Stimulated activated effector memory CD8-positive, alpha-beta T cell treated with anti-CD3 and anti-CD28 coated beads, Interleukin-12 subunit alpha, Interleukin-12 subunit beta, amount 100 ng/mL, for 72 hours (primary cell): ENCODE measurements at regions not wholly inside any gene's neighbourhood (a gene's known extent, or its start where the extent isn't known, plus 50 kb on each side); places are given as distances from the start of the nearest gene placed in this dataset.
"Not testable (repeated sequence)": the region's sequence is repeated elsewhere in the genome, so short reads cannot be mapped to it uniquely, and the experiment has no call there.

Source experiments
- ATAC-seq: fragments of 150-1000 bp; cut with Tn5 transposase; 2 replicates; pipeline ENCODE4 v1.10.0; 2021
- DNase-seq, 2 donors: peaks; one replicate each; pipeline ENCODE4 v3.0.0; 2021 to 2022; ENCODE audit warnings: low spot score in 2 of 2
- H3K27ac Mint-ChIP-seq: one replicate; pipeline ENCODE4 v1.8.0; 2022; ENCODE audit warnings: mild to moderate bottlenecking, mixed read lengths
- H3K36me3 Mint-ChIP-seq: one replicate; pipeline ENCODE4 v1.8.0; 2022; ENCODE audit warnings: mild to moderate bottlenecking, mixed read lengths
- H3K4me1 Mint-ChIP-seq: one replicate; pipeline ENCODE4 v1.8.0; 2022; ENCODE audit warnings: mixed read lengths
- H3K4me3 Mint-ChIP-seq: one replicate; pipeline ENCODE4 v1.8.0; 2022; ENCODE audit warnings: mild to moderate bottlenecking, mixed read lengths
- H3K9me3 Mint-ChIP-seq: one replicate; pipeline ENCODE4 v1.8.0; 2022; ENCODE audit warnings: mixed read lengths

DNA sequence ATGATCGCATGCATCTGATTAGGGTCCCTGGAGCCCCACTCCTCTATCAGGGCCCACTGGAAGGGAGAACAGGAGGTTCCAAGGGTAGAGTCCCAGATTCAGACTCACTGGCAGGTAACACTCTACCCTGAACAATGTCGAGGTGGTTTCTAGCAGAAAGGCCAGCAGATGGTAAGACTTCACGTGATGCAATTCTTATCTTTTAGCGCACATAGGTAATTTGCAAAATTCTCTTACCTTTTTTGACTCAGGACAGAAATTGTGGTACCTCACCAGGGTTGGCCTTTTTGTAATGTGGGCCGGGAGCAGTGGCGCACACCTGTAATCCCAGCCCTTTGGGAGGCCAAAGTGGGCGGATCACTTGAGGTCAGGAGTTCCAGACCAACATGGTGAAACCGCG is 228.1 kb upstream of the JARID2 start:
- Mint-ChIP-seq H3K27ac (no peak overlapping the region), H3K4me3 (peak overlapping the region; percentile 46)

DNA sequence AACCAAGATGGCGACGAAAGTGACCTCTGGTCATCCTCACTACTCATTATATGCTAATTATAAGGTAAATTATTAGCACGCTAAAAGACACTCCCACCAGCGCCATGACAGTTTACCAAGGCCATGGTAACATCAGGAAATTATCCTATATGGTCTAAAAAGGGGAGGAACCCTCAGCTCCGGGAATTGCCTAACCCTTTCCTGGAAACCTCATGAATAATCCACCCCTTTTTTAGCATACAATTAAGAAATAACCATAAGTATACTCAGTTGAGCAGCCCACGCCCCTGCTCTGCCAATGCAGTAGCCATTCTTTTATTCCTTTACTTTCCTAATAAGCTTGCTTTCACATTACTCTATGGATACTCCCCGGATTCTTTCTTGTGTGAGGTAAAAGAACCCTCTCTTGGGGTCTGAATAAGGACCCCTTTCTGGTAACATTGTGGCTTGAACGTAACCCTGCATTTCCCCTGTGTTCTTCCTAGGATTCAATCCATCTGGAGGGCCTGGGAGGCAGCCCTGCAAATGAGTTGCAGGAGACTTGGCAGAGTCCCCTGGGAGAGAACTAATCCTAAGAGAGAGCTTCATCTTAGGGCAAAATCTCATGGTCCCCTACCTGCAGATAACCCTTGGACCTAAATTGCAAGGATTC is 225.6 kb upstream of the JARID2 start:
- no peaks in the 10 kb centered on the region for H3K9me3 Mint-ChIP-seq
- H3K27ac Mint-ChIP-seq = no peak overlapping the region
- H3K36me3 Mint-ChIP-seq = peaks cover 11% of the 10 kb centered on the region
- H3K4me1 Mint-ChIP-seq = peaks cover 45% of the 10 kb centered on the region
- no peak for ATAC-seq
- H3K4me3 Mint-ChIP-seq = peak overlapping the region; percentile 70
- DNase-seq = no peak

More for the DNA sequence above, 228.1 kb upstream of the JARID2 start:
- Mint-ChIP-seq H3K36me3 (peaks cover under 1% of the 10 kb centered on the region), H3K9me3 (no peaks in the 10 kb centered on the region), H3K4me1 (peaks cover 35% of the 10 kb centered on the region)
- no peak for ATAC-seq
- no peak for DNase-seq

DNA sequence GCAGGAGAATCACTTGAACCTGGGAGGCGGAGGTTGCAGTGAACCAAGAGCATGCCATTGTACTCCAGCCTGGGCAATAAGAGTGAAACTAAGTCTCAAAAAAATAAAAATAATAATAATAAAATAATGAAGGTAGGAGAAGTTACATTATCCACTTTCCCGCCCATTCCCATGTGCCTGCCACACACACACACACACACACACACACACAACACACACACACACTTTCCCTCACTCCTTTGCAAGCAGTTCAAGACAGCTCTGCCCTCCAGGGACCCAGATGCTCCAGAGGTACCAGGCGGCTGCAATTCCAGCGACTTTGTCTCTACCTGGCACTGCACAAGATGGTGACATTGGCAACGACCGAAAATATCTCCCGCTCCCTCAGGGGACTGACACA is 224.8 kb upstream of the JARID2 start:
- Mint-ChIP-seq H3K36me3 (peaks cover 11% of the 10 kb centered on the region), H3K4me1 (peaks cover 52% of the 10 kb centered on the region), H3K27ac (peak overlapping the region; percentile 95), H3K4me3 (peak overlapping the region; percentile 70), H3K9me3 (no peaks in the 10 kb centered on the region)
- DNase-seq (no peak), ATAC-seq (no peak)

DNA sequence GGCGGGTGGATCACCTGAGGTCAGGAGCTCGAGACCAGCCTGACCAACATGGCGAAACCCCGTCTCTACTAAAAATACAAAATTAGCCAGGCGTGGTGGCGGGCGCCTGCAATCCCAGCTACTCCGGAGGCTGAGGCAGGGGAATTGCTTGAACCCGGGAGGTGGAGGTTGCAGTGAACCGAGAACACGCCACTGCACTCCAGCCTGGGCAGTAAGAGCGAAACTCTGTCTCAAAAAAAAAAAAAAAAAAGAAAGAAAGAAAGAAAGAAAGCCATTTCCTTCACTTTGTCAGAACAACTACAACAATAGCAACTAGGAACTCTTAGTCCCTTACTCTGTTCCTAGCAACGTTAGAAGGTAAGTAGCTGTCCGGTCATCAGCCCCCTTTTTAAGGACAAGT is 222.9 kb upstream of the JARID2 start:
- H3K4me1 Mint-ChIP-seq = peaks cover 46% of the 10 kb centered on the region
- ATAC-seq (peak; percentile 57), DNase-seq (peak; percentile 9 to 78)
- peaks cover 11% of the 10 kb centered on the region for H3K36me3 Mint-ChIP-seq
- H3K4me3 Mint-ChIP-seq = peak overlapping the region; percentile 70
- H3K27ac Mint-ChIP-seq = peak overlapping the region; percentile 95
- H3K9me3 Mint-ChIP-seq = not testable (repeated sequence)

DNA sequence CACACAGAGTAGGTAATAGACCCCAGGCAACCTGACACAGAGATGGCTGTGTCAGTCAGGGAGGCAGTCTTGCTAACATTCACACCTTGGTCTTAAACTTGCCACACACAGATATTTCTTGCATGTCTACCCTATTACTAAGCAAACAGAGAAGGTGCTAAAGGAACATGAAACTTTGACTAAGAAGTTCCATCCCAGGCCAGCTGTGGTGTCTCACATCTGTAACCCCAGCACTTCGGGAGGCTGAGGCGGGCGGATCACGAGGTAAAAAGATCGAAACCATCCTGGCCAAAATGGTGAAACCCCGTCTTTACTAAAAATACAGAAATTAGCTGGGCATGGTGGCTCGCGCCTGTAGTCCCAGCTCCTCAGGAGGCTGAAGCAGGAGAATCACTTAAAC is 222.4 kb upstream of the JARID2 start:
- H3K4me3 Mint-ChIP-seq = peak overlapping the region; percentile 70
- H3K4me1 Mint-ChIP-seq = peaks cover 42% of the 10 kb centered on the region
- H3K27ac Mint-ChIP-seq = peak overlapping the region; percentile 95
- no peaks in the 10 kb centered on the region for H3K9me3 Mint-ChIP-seq
- peaks cover 11% of the 10 kb centered on the region for H3K36me3 Mint-ChIP-seq
- DNase-seq = peak; percentile 58 to 90
- ATAC-seq = peak; percentile 99

DNA sequence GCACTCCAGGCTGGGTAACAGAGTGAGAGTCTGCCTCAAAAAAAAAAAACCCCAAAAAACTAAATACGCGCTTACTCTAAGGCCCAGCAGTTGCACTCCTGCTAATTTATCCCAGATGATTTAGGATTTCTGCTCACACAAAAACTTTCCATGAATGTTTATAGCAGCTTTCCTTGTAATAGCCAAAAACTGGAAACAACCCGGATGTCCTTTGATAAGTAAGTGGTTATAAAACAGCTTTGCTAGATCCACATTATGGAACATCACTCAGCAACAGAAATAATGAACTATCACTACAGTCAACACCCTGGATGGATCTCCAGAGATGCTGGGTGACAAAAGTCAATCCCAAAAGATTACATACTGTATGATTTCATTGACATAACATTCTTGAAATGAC is 220.4 kb upstream of the JARID2 start:
- Mint-ChIP-seq H3K4me1 (peaks cover 33% of the 10 kb centered on the region), H3K4me3 (no peak overlapping the region), H3K36me3 (peaks cover 11% of the 10 kb centered on the region), H3K9me3 (no peaks in the 10 kb centered on the region), H3K27ac (no peak overlapping the region)
- ATAC-seq = no peak
- no peak for DNase-seq

DNA sequence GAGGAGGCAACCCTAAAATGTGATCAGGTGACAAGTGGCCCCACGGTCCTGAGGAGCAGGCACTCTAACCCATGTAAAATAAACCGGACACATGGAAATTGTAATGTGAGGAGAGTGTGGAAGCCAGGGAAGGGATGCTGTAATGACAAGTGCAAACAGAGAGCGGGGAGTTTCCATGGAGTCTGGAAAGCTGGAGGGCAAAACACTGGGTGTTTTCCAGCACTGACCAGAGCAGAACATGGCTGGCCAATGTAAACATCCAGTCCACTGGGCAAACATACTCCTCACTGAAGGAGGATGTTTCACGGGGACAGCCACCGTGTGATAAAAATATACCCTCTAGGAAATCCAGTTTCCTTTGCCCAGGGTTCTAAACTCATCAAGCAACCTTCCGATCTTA is 219.0 kb upstream of the JARID2 start:
- Mint-ChIP-seq H3K9me3 (peaks cover 3% of the 10 kb centered on the region), H3K36me3 (peaks cover 11% of the 10 kb centered on the region), H3K27ac (no peak overlapping the region), H3K4me3 (no peak overlapping the region), H3K4me1 (peaks cover 28% of the 10 kb centered on the region)
- DNase-seq (no peak), ATAC-seq (no peak)

DNA sequence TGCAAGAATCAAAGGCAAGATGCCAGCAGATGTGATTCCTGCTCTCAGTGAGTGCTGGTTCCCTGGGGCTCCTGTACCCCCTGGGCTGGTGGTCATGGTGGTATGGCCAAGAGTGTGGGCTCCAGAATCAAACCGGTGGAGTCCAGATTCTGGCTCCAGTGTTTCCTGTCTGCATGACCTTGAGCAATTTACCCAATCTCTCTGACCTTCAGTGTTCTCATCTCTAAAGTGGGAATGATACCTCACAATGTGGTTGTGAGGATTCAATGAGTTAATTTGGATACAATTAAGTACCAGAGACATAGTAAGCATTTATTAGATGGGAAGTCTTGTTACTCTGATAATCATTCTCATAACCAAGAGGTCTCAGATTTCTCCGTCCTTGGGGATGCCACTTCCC is 218.4 kb upstream of the JARID2 start:
- no peak overlapping the region for H3K4me3 Mint-ChIP-seq
- H3K27ac Mint-ChIP-seq = no peak overlapping the region
- ATAC-seq (no peak), DNase-seq (no peak)
- H3K9me3 Mint-ChIP-seq = peaks cover 3% of the 10 kb centered on the region
- H3K4me1 Mint-ChIP-seq = peaks cover 26% of the 10 kb centered on the region
- H3K36me3 Mint-ChIP-seq = peaks cover 11% of the 10 kb centered on the region

DNA sequence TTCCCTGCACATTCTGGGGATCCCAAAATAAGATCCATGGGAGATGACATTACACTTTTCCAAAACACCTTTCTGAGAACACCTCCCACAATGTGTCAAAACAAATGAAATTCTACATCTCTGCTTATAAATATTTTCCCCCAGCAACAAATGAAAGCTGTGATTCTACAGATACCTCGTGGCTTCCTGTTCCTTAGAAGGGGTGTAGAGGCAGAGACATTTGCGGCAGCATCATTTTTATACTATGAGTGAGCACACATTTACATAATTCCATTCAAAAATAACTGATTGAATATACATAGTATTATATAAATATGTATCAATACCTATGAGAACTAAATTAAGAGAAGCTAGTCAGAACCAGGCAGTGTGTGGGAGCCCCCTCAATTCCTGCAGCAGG is 213.9 kb upstream of the JARID2 start:
- ATAC-seq = peak; percentile 61
- H3K36me3 Mint-ChIP-seq = no peaks in the 10 kb centered on the region
- no peak overlapping the region for H3K27ac Mint-ChIP-seq
- H3K4me3 Mint-ChIP-seq = no peak overlapping the region
- no peak for DNase-seq
- peaks cover 3% of the 10 kb centered on the region for H3K9me3 Mint-ChIP-seq
- H3K4me1 Mint-ChIP-seq = peaks cover 13% of the 10 kb centered on the region

DNA sequence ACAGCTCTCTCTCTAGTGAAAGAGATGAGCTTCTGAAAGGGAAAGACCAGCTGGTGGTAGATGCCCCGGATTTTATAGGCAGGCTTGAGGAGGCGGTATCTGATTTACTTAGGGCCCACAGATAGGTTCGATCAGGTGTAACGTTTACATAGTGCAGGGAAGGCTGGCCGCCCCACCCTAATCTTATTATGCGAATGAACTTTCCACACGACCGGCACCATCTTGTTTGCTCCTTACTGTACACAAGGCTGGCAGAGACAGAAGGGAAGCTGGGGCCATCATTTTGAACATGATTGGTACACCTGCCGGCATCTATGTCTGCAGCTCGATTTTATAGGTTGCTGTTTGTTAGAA is 212.0 kb upstream of the JARID2 start:
- H3K27ac Mint-ChIP-seq = no peak overlapping the region
- peaks cover 13% of the 10 kb centered on the region for H3K4me1 Mint-ChIP-seq
- peaks cover 3% of the 10 kb centered on the region for H3K9me3 Mint-ChIP-seq
- DNase-seq = no peak
- no peaks in the 10 kb centered on the region for H3K36me3 Mint-ChIP-seq
- no peak for ATAC-seq
- H3K4me3 Mint-ChIP-seq = no peak overlapping the region

DNA sequence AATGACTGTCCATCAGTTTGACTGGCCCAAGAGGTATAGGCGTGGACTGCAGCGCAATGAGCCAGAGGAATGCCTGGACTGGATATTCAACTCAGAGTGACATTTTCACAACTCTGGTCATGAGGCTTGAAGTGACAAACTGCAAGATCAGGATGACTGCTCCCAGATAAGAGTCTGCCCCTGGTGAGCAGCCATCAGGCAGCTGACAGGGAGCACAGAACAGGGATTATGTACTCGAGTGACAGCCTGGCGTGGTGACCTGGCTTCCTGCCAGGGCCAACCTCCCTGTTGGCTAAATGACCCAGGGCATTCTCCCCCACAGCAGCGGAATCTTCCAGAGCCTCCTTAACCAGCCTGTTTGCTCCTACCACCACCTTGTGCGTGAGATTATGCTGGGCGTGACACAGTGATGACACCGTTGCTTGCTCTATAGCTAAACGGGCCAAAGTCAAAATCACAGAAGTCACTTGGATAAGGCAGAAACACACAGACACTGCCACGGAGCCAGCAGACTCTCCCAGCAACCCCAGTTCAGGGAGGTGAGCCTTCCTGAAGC is 209.1 kb upstream of the JARID2 start:
- H3K9me3 Mint-ChIP-seq = no peaks in the 10 kb centered on the region
- no peaks in the 10 kb centered on the region for H3K36me3 Mint-ChIP-seq
- DNase-seq (no peak), ATAC-seq (no peak)
- H3K4me1 Mint-ChIP-seq = peaks cover 8% of the 10 kb centered on the region
- H3K4me3 Mint-ChIP-seq = no peak overlapping the region
- H3K27ac Mint-ChIP-seq = no peak overlapping the region

DNA sequence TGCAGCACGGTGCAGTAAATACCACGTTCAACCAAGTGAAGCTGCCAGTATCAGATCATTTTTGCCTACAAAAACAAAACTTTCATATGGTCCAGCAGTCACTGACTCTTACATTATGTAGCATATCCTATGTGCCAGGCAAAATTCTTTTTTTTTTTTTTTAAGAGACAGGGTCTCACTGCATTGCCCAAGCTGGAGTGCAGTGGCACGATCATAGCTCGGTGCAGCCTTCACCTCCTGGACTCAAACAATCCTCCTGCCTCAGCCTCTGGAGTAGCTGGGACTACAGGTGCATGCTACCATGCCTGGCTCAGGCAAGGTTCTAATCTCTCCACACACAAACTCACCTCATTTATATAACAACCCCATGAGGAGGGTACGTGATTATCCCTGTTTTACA is 208.6 kb upstream of the JARID2 start:
- Mint-ChIP-seq H3K4me3 (no peak overlapping the region), H3K36me3 (no peaks in the 10 kb centered on the region), H3K9me3 (no peaks in the 10 kb centered on the region), H3K4me1 (peaks cover 6% of the 10 kb centered on the region), H3K27ac (no peak overlapping the region)
- ATAC-seq = no peak
- DNase-seq = no peak

DNA sequence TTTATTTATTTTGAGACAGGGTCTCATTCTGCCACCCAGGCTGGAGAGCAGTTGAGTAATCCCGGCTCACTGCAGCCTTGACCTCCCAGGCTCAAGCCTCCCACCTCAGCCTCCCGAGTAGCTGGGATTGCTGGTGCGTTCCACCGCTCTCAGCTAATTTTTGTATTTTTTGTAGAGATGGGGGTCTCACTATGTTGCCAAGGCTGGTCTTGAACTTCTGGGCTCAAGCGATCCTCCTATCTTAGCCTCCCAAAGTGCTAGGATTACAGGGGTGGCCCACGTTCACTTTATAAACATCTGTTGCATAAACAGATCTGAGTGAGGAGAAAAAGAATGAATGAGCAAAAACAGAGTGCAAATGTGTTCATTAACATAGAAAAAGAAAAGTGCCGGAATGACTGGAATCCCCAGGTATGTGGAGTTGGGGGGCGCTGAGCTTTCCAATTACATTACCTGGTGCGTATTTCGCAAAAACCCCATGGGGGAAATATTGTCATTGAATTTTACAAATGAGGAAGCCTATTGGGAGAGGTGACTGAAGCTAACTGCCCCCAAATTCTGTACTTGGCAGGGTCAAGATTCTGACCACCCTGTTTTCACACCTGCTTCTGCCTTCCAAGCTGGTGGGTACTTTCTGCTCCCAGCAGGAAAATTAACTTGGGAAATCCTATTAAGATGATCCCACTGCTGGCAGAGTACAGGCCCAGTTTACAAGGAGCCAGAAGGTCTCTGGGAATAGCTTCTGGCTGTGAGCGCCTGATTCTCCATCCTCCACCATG is 207.7 kb upstream of the JARID2 start:
- Mint-ChIP-seq H3K4me3 (no peak overlapping the region), H3K4me1 (peaks cover 6% of the 10 kb centered on the region), H3K9me3 (no peaks in the 10 kb centered on the region), H3K36me3 (no peaks in the 10 kb centered on the region), H3K27ac (no peak overlapping the region)
- ATAC-seq (no peak), DNase-seq (no peak)

DNA sequence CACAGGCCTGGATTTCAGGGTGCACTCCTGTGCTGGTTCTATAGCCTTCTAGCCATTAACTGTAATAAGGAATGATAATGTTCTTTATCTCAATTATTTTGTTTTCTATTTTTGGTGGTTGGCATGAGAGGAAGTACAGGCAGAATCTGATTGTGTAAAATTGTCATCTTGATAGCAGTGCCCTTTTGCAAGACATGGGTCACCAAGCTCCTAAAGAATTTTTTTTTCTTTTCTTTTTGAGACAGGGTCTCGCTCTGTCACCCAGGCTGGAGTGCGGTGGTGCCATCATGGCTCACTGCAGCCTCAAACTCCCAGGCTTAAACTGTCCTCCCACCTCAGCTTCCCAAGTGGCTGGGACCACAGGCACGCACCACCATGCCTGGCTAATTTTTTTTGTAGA is 206.7 kb upstream of the JARID2 start:
- Mint-ChIP-seq H3K4me3 (no peak overlapping the region), H3K27ac (no peak overlapping the region), H3K36me3 (no peaks in the 10 kb centered on the region), H3K9me3 (no peaks in the 10 kb centered on the region), H3K4me1 (no peaks in the 10 kb centered on the region)
- ATAC-seq = no peak
- no peak for DNase-seq

DNA sequence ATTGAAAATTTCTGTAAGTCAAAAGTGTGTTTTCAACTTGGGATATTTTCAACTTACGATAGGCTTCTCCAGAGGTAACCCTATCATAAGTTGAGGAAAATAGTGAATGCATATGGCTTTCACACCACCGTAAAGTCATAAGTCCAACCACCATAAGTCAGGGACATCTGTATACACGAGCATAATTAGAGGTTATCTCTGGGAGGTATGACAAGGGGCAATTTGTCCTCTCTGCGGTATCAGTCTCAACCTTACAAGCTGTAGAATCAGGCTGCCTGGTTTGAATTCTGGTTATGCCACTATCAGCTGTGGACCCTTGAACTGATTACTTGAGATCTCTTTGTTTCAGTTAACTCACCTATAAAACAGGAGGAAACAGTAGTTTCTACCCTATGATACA is 202.9 kb upstream of the JARID2 start:
- Mint-ChIP-seq H3K36me3 (no peaks in the 10 kb centered on the region), H3K4me1 (no peaks in the 10 kb centered on the region), H3K27ac (no peak overlapping the region), H3K9me3 (no peaks in the 10 kb centered on the region), H3K4me3 (no peak overlapping the region)
- DNase-seq (no peak), ATAC-seq (no peak)
